ENCODE measurements at regions not wholly inside any gene's neighbourhood (a gene's known extent, or its start where the extent isn't known, plus 50 kb on each side); places are given as distances from the start of the nearest gene placed in this dataset.
A peak's percentile ranks its signal among the peaks of the same experiment; 100 is the strongest.

GRCh38 chr21:38995731-38996130 lies 187.5 kb downstream of the PSMG1 start:
- TF ChIP-seq POLR2AphosphoS5 (IDR thresholded peaks at IDR 0.05) (no peak), POLR2A (IDR thresholded peaks at IDR 0.05) (no peak), EP300 (IDR thresholded peaks at IDR 0.05; ENCODE audit: low read depth) (no peak)
- TF ChIP-seq, protein P1, sequence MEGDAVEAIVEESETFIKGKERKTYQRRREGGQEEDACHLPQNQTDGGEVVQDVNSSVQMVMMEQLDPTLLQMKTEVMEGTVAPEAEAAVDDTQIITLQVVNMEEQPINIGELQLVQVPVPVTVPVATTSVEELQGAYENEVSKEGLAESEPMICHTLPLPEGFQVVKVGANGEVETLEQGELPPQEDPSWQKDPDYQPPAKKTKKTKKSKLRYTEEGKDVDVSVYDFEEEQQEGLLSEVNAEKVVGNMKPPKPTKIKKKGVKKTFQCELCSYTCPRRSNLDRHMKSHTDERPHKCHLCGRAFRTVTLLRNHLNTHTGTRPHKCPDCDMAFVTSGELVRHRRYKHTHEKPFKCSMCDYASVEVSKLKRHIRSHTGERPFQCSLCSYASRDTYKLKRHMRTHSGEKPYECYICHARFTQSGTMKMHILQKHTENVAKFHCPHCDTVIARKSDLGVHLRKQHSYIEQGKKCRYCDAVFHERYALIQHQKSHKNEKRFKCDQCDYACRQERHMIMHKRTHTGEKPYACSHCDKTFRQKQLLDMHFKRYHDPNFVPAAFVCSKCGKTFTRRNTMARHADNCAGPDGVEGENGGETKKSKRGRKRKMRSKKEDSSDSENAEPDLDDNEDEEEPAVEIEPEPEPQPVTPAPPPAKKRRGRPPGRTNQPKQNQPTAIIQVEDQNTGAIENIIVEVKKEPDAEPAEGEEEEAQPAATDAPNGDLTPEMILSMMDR (IDR thresholded peaks at IDR 0.05), result no peak
- Histone ChIP-seq H3K36me3 (no peaks in the 10 kb centered on the region), H3K9me3 (no peaks in the 10 kb centered on the region), H3K27me3 (no peaks in the 10 kb centered on the region), H3K27ac (no peak overlapping the region), H3K4me3 (no peak overlapping the region), H3K4me1 (peaks cover 0 to 37% (median 13%) of the 10 kb centered on the region in 4 donors)
- in situ Hi-C loops (cut with MboI; ENCODE audit: low pct_ligation_motif_present in 1 of 4, low pct_unique_long_range_greater_than_20kb in 1 of 4, low sequenced_read_pairs in 3 of 4) (no loop called here), intact Hi-C loops (cut with DNase I; ENCODE audit: low total_unique reads) (no loop called here)
- DNase-seq, result peak; percentile 55
- 69% methylated on average over 5 of the region's 5 CpGs; no CpG with 5 or more reads in 1 of the 2 donors for WGBS, 2 donors (ENCODE audit: low coverage in 1 of 2)

- Histone ChIP-seq H3K27ac (no peak overlapping the region), H3K27me3 (no peaks in the 10 kb centered on the region), H3K4me1 (peaks cover 4 to 42% (median 18%) of the 10 kb centered on the region in 4 donors), H3K4me3 (no peak overlapping the region), H3K36me3 (no peaks in the 10 kb centered on the region), H3K9me3 (no peaks in the 10 kb centered on the region)
- in situ Hi-C loops (cut with MboI; ENCODE audit: low pct_ligation_motif_present in 1 of 4, low pct_unique_long_range_greater_than_20kb in 1 of 4, low sequenced_read_pairs in 3 of 4), result no loop called here
- intact Hi-C loops (cut with DNase I; ENCODE audit: low total_unique reads), result no loop called here
- TF ChIP-seq EP300 (IDR thresholded peaks at IDR 0.05; ENCODE audit: low read depth), result no peak
- TF ChIP-seq POLR2AphosphoS5 (IDR thresholded peaks at IDR 0.05), result no peak
- no peak for TF ChIP-seq POLR2A (IDR thresholded peaks at IDR 0.05)
- TF ChIP-seq, protein P1 (IDR thresholded peaks at IDR 0.05), result no peak
- DNase-seq, result no peak
- WGBS, 2 donors (ENCODE audit: low coverage in 1 of 2), result 62 to 76% methylated on average over 11 to 13 of the region's 13 CpGs
Measured at GRCh38 chr21:38995071-38995669, 188.1 kb downstream of the PSMG1 start.

DNA sequence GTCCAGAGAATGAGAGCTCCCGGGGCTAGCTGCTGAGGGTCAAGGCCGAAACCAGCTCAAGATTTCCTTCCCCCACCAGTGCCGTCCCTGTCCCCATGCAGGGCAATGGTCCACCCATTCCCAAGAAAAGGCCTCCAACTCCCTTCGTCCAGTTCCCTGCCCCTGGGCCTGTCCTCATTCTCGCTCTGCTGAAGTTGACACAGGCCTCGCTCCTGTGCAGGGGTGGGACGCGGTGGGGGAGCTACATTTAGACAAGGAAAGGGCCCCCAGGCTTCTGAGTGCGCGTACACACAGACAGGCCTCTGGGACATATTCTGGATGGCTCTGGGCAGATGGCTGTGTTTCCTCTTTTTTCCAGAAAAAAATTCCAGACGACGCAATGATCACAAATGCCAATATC lies 188.3 kb downstream of the ETS2 start:
- TF ChIP-seq, protein P1 (IDR thresholded peaks at IDR 0.05), result no peak
- TF ChIP-seq EP300 (IDR thresholded peaks at IDR 0.05; ENCODE audit: low read depth), result no peak
- TF ChIP-seq POLR2AphosphoS5 (IDR thresholded peaks at IDR 0.05), result no peak
- no peak for TF ChIP-seq POLR2A (IDR thresholded peaks at IDR 0.05)
- in situ Hi-C loops (cut with MboI; ENCODE audit: low pct_ligation_motif_present in 1 of 4, low pct_unique_long_range_greater_than_20kb in 1 of 4, low sequenced_read_pairs in 3 of 4), result no loop called here
- intact Hi-C loops (cut with DNase I; ENCODE audit: low total_unique reads), result no loop called here
- Histone ChIP-seq H3K4me3 (no peak overlapping the region), H3K27ac (peak overlapping the region; percentile 8 to 53 (median 47)), H3K4me1 (peaks cover 14 to 54% (median 27%) of the 10 kb centered on the region in 4 donors), H3K9me3 (no peaks in the 10 kb centered on the region), H3K36me3 (no peaks in the 10 kb centered on the region), H3K27me3 (no peaks in the 10 kb centered on the region)
- WGBS, 2 donors (ENCODE audit: low coverage in 1 of 2), result 64 to 84% methylated on average over 7 to 12 of the region's 12 CpGs
- DNase-seq, result no peak

GRCh38 chr21:38993561-38993960 lies 187.8 kb downstream of the ETS2 start:
- TF ChIP-seq POLR2A (IDR thresholded peaks at IDR 0.05), result no peak
- Histone ChIP-seq H3K36me3 (no peaks in the 10 kb centered on the region), H3K4me1 (peaks cover 19 to 58% (median 29%) of the 10 kb centered on the region in 4 donors), H3K27ac (peak overlapping the region; percentile 8 to 53 (median 47)), H3K9me3 (no peaks in the 10 kb centered on the region), H3K27me3 (no peaks in the 10 kb centered on the region), H3K4me3 (no peak overlapping the region)
- in situ Hi-C loops (cut with MboI; ENCODE audit: low pct_ligation_motif_present in 1 of 4, low pct_unique_long_range_greater_than_20kb in 1 of 4, low sequenced_read_pairs in 3 of 4), result no loop called here
- DNase-seq, result peak; percentile 45
- intact Hi-C loops (cut with DNase I; ENCODE audit: low total_unique reads), result no loop called here
- 48 to 49% methylated on average over 4 of the region's 4 CpGs for WGBS, 2 donors (ENCODE audit: low coverage in 1 of 2)

DNA sequence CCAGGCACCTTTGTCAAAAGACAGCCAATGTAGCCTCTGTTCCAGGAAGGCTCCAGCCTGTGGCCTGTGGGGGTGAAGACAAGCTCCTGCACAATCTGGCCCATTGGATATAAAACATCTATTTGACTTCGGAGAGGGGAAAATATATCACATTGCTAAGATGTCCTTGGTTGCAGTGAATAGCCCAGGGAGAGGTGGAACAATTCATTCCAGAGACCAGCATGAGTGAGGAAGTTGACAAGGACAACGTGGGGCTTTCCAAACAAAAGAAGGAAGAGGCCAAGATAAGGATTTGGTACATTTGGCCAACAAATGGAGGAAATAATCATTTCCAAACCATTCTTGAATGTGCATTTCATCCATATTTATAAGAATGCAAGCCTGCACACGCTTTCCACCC lies 187.0 kb downstream of the ETS2 start:
- Histone ChIP-seq H3K27me3 (no peaks in the 10 kb centered on the region), H3K4me3 (no peak overlapping the region), H3K27ac (peak overlapping the region in 3 of 4 donors; percentile 44 to 59 (median 51)), H3K36me3 (no peaks in the 10 kb centered on the region), H3K9me3 (no peaks in the 10 kb centered on the region), H3K4me1 (peaks cover 22 to 67% (median 34%) of the 10 kb centered on the region in 4 donors)
- no peak for DNase-seq
- in situ Hi-C loops (cut with MboI; ENCODE audit: low pct_ligation_motif_present in 1 of 4, low pct_unique_long_range_greater_than_20kb in 1 of 4, low sequenced_read_pairs in 3 of 4), result no loop called here
- TF ChIP-seq EP300 (IDR thresholded peaks at IDR 0.05; ENCODE audit: low read depth), result no peak
- TF ChIP-seq, protein P1 (IDR thresholded peaks at IDR 0.05), result no peak
- no peak for TF ChIP-seq POLR2AphosphoS5 (IDR thresholded peaks at IDR 0.05)
- no peak for TF ChIP-seq POLR2A (IDR thresholded peaks at IDR 0.05)
- intact Hi-C loops (cut with DNase I; ENCODE audit: low total_unique reads), result no loop called here
- 46 to 59% methylated on average over 2 to 3 of the region's 3 CpGs for WGBS, 2 donors (ENCODE audit: low coverage in 1 of 2)
